SK-N-SH (cell line): ENCODE measurements at regions not wholly inside any gene's neighbourhood (a gene's known extent, or its start where the extent isn't known, plus 50 kb on each side); places are given as distances from the start of the nearest gene placed in this dataset.

Experiments used
- CTCF ChIP-seq: fragments of 200-600 bp; sonication (generic); IDR thresholded peaks from 2 replicates; pipeline ENCODE4 v1.6.1; 2017; ENCODE audit warnings: antibody characterized with exemption, mild to moderate bottlenecking, moderate library complexity
- MXI1 ChIP-seq: IDR thresholded peaks from 2 replicates; pipeline ENCODE4 v1.6.1; 2012; ENCODE audit warnings: mild to moderate bottlenecking, low read depth, low read length, improper control_type of control experiment
- RFX5 ChIP-seq: IDR thresholded peaks from 2 replicates; pipeline ENCODE4 v1.6.1; 2012; ENCODE audit warnings: mild to moderate bottlenecking, improper control_type of control experiment, low read length
- SMC3 ChIP-seq: IDR thresholded peaks from 2 replicates; pipeline ENCODE4 v1.6.1; 2012; ENCODE audit warnings: low read depth, low read length, improper control_type of control experiment
- YY1 ChIP-seq: IDR thresholded peaks from 2 replicates; pipeline ENCODE4 v1.4.0; 2012; ENCODE audit warnings: low read depth, mild to moderate bottlenecking

DNA sequence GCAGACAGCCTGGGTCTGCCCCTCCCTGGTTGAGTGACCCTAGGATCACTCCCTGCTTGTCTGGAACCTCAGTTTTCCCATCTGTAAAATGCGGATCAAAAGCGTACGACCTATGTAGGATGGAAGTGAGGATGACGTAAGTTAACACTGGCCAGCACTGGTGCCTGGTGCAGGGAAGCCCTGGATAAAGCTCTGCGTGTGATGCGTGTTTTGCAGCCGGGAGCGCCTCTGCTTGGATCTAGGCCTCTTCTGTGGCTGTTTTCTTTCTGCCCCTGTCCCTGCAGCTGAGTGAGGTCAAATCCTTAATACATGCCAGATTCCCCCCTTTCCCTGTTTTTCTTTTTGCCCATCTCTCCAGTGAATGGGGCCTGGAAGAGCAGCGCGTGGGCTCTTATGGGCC, 201.5 kb downstream of the RBM19 start:
- TF ChIP-seq CTCF (no peak), SMC3 (no peak), YY1 (no peak), MXI1 (no peak), RFX5 (no peak)
